Stomach smooth muscle (tissue), 2 donors: ENCODE measurements at regions not wholly inside any gene's neighbourhood (a gene's known extent, or its start where the extent isn't known, plus 50 kb on each side); places are given as distances from the start of the nearest gene placed in this dataset.

Experiments used
- H3K27ac ChIP-seq: one replicate; pipeline ENCODE4 v1.7.0; 2013; ENCODE audit warnings: mild to moderate bottlenecking, low read length, inconsistent platforms
- H3K27me3 ChIP-seq, 2 donors: one replicate each; pipeline ENCODE4 v1.7.0; 2013; ENCODE audit warnings: low read length in 2 of 2; ENCODE audit not compliant: insufficient read depth in 2 of 2, control insufficient read depth in 1 of 2
- H3K36me3 ChIP-seq, 2 donors: one replicate each; pipeline ENCODE4 v1.7.0; 2013; ENCODE audit warnings: low read length in 2 of 2; ENCODE audit not compliant: control insufficient read depth in 2 of 2, insufficient read depth in 2 of 2
- H3K4me1 ChIP-seq: one replicate; pipeline ENCODE4 v1.7.0; 2013; ENCODE audit warnings: low read length; ENCODE audit not compliant: control insufficient read depth, insufficient read depth
- H3K4me3 ChIP-seq, 2 donors: one replicate each; pipeline ENCODE4 v1.7.0; 2013; ENCODE audit warnings: low read length in 2 of 2
- H3K9ac ChIP-seq, 2 donors: one replicate each; pipeline ENCODE4 v1.7.0; 2013; ENCODE audit warnings: low read length in 2 of 2, mild to moderate bottlenecking in 1 of 2
- H3K9me3 ChIP-seq, 2 donors: one replicate each; pipeline ENCODE4 v1.7.0; 2013; ENCODE audit warnings: low read length in 2 of 2; ENCODE audit not compliant: control insufficient read depth in 2 of 2
- donor health status: healthy.
- donor health status: Pancreatic carcinoma.

GRCh38 chr1:55474168-55474786 is 259.1 kb upstream of the USP24 start:
- Histone ChIP-seq H3K4me1 (no peaks in the 10 kb centered on the region), H3K36me3 (no peaks in the 10 kb centered on the region), H3K27ac (no peak overlapping the region), H3K9ac (no peak overlapping the region), H3K4me3 (no peak overlapping the region), H3K9me3 (no peaks in the 10 kb centered on the region), H3K27me3 (peaks cover 0 to 2% of the 10 kb centered on the region in 2 donors)

GRCh38 chr1:55473661-55474060 is 258.5 kb upstream of the USP24 start:
- peaks cover 0 to 2% of the 10 kb centered on the region in 2 donors for H3K27me3 ChIP-seq
- H3K36me3 ChIP-seq = no peaks in the 10 kb centered on the region
- no peak overlapping the region for H3K9ac ChIP-seq
- H3K27ac ChIP-seq = no peak overlapping the region
- no peaks in the 10 kb centered on the region for H3K9me3 ChIP-seq
- H3K4me3 ChIP-seq = no peak overlapping the region
- no peaks in the 10 kb centered on the region for H3K4me1 ChIP-seq

GRCh38 chr1:55472784-55473183 is 257.6 kb upstream of the USP24 start:
- Histone ChIP-seq H3K27ac (no peak overlapping the region), H3K9ac (no peak overlapping the region), H3K4me3 (no peak overlapping the region), H3K4me1 (no peaks in the 10 kb centered on the region), H3K9me3 (no peaks in the 10 kb centered on the region), H3K36me3 (no peaks in the 10 kb centered on the region), H3K27me3 (peaks cover 0 to 2% of the 10 kb centered on the region in 2 donors)

GRCh38 chr1:55472115-55472514 is 257.0 kb upstream of the USP24 start:
- Histone ChIP-seq H3K27ac (no peak overlapping the region), H3K9ac (no peak overlapping the region), H3K4me1 (no peaks in the 10 kb centered on the region), H3K9me3 (no peaks in the 10 kb centered on the region), H3K36me3 (no peaks in the 10 kb centered on the region), H3K4me3 (no peak overlapping the region), H3K27me3 (peaks cover 0 to 2% of the 10 kb centered on the region in 2 donors)

- Histone ChIP-seq H3K27ac (no peak overlapping the region), H3K36me3 (no peaks in the 10 kb centered on the region), H3K9me3 (no peaks in the 10 kb centered on the region), H3K27me3 (no peaks in the 10 kb centered on the region), H3K4me3 (no peak overlapping the region), H3K9ac (no peak overlapping the region), H3K4me1 (no peaks in the 10 kb centered on the region)
These were observed 253.1 kb upstream of the USP24 start for GRCh38 chr1:55468142-55468795.

- H3K9me3 ChIP-seq = no peaks in the 10 kb centered on the region
- no peak overlapping the region for H3K27ac ChIP-seq
- no peaks in the 10 kb centered on the region for H3K27me3 ChIP-seq
- no peaks in the 10 kb centered on the region for H3K36me3 ChIP-seq
- no peak overlapping the region for H3K4me3 ChIP-seq
- no peak overlapping the region for H3K9ac ChIP-seq
- no peaks in the 10 kb centered on the region for H3K4me1 ChIP-seq
These were observed 251.8 kb upstream of the USP24 start for GRCh38 chr1:55466921-55467320.

- H3K36me3 ChIP-seq = no peaks in the 10 kb centered on the region
These were observed 251.2 kb upstream of the USP24 start for GRCh38 chr1:55466373-55466772.

GRCh38 chr1:55464550-55464949 is 249.4 kb upstream of the USP24 start:
- Histone ChIP-seq H3K4me1 (no peaks in the 10 kb centered on the region), H3K27ac (no peak overlapping the region), H3K36me3 (no peaks in the 10 kb centered on the region), H3K27me3 (no peaks in the 10 kb centered on the region), H3K9ac (no peak overlapping the region), H3K9me3 (no peaks in the 10 kb centered on the region), H3K4me3 (no peak overlapping the region)

More at GRCh38 chr1:55466373-55466772, 251.2 kb upstream of the USP24 start:
- H3K27ac ChIP-seq = no peak overlapping the region
- no peaks in the 10 kb centered on the region for H3K27me3 ChIP-seq
- no peak overlapping the region for H3K9ac ChIP-seq
- no peaks in the 10 kb centered on the region for H3K4me1 ChIP-seq
- H3K9me3 ChIP-seq = no peaks in the 10 kb centered on the region
- H3K4me3 ChIP-seq = no peak overlapping the region

- H3K9me3 ChIP-seq = no peaks in the 10 kb centered on the region
- no peaks in the 10 kb centered on the region for H3K36me3 ChIP-seq
- no peak overlapping the region for H3K4me3 ChIP-seq
- no peaks in the 10 kb centered on the region for H3K27me3 ChIP-seq
- no peaks in the 10 kb centered on the region for H3K4me1 ChIP-seq
- H3K27ac ChIP-seq = no peak overlapping the region
- no peak overlapping the region for H3K9ac ChIP-seq
These were observed 248.8 kb upstream of the USP24 start for GRCh38 chr1:55463814-55464475.

- Histone ChIP-seq H3K36me3 (no peaks in the 10 kb centered on the region), H3K9me3 (no peaks in the 10 kb centered on the region), H3K9ac (no peak overlapping the region), H3K27me3 (no peaks in the 10 kb centered on the region), H3K4me1 (no peaks in the 10 kb centered on the region), H3K4me3 (no peak overlapping the region), H3K27ac (no peak overlapping the region)
These were observed 242.7 kb upstream of the USP24 start for GRCh38 chr1:55457874-55458273.

GRCh38 chr1:55456971-55457370 is 241.8 kb upstream of the USP24 start:
- Histone ChIP-seq H3K27me3 (no peaks in the 10 kb centered on the region), H3K36me3 (no peaks in the 10 kb centered on the region), H3K9ac (no peak overlapping the region), H3K4me3 (no peak overlapping the region), H3K4me1 (no peaks in the 10 kb centered on the region), H3K27ac (no peak overlapping the region), H3K9me3 (no peaks in the 10 kb centered on the region)
